ENCODE measurements at regions not wholly inside any gene's neighbourhood (a gene's known extent, or its start where the extent isn't known, plus 50 kb on each side); places are given as distances from the start of the nearest gene placed in this dataset.
"Not testable (repeated sequence)": the region's sequence is repeated elsewhere in the genome, so short reads cannot be mapped to it uniquely, and the experiment has no call there.

- TF ChIP-seq NFE2L1 (tag; IDR thresholded peaks at IDR 0.05; ENCODE audit: borderline replicate concordance, low read depth); EP300 (IDR thresholded peaks at IDR 0.05; ENCODE audit: low read length); ZNF121 (CRISPR knock-in tag; conservative IDR thresholded peaks at IDR 0.05); ZNF785 (CRISPR knock-in tag; IDR thresholded peaks at IDR 0.05): not testable (repeated sequence)
Measured at GRCh38 chr4:86515963-86516362, 78.2 kb upstream of the PTPN13 start.

Data from K562 (cell line).